Endothelial cell of umbilical vein (primary cell): ENCODE measurements at regions not wholly inside any gene's neighbourhood (a gene's known extent, or its start where the extent isn't known, plus 50 kb on each side); places are given as distances from the start of the nearest gene placed in this dataset.

ENCODE experiments used
- CTCF ChIP-seq, 2 donors: IDR thresholded peaks; 1 replicate in 1 of 2; 2 replicates in 1 of 2; pipeline ENCODE4 v1.5.1; 2011; ENCODE audit warnings: low read length in 2 of 2, mild to moderate bottlenecking in 2 of 2, moderate library complexity in 2 of 2, control low read depth in 1 of 2, inconsistent platforms in 1 of 2, low read depth in 1 of 2; ENCODE audit not compliant: insufficient read depth in 1 of 2; ENCODE audit errors: extremely low read depth in 1 of 2
- EZH2 ChIP-seq: IDR thresholded peaks from 2 replicates; pipeline ENCODE4 v1.6.1; 2012; ENCODE audit warnings: borderline replicate concordance, low read depth, mild to moderate bottlenecking, moderate library complexity, low read length, inconsistent platforms; ENCODE audit not compliant: severe bottlenecking
- JUN ChIP-seq: IDR thresholded peaks from 2 replicates; pipeline ENCODE4 v1.6.1; 2011; ENCODE audit warnings: borderline replicate concordance, low read depth; ENCODE audit not compliant: insufficient read length, insufficient read depth
- MAX ChIP-seq: IDR thresholded peaks from 2 replicates; pipeline ENCODE4 v1.6.1; 2011; ENCODE audit not compliant: insufficient read depth, insufficient read length
- POLR2A ChIP-seq: IDR thresholded peaks from 2 replicates; pipeline ENCODE4 v1.6.1; 2012; ENCODE audit warnings: low read depth, mild to moderate bottlenecking, control low read depth, low read length
- POLR2AphosphoS5 ChIP-seq: IDR thresholded peaks from 2 replicates; pipeline ENCODE4 v1.6.1; 2012; ENCODE audit warnings: low read depth, mild to moderate bottlenecking, control low read depth, low read length, moderate library complexity; ENCODE audit not compliant: insufficient read depth

GRCh38 chr9:17005056-17005823 is 129.6 kb upstream of the CNTLN start:
- TF ChIP-seq POLR2A (no peak), CTCF (IDR thresholded peaks at IDR 0.05; ENCODE audit: extremely low read depth in 1 of 2, insufficient read depth in 1 of 2, low read depth in 1 of 2, low read length in 2 of 2) (no peak), JUN (no peak), POLR2AphosphoS5 (no peak), MAX (no peak), EZH2 (no peak)
